Natural killer cell (primary cell): ENCODE measurements at regions not wholly inside any gene's neighbourhood (a gene's known extent, or its start where the extent isn't known, plus 50 kb on each side); places are given as distances from the start of the nearest gene placed in this dataset.

ENCODE experiments used
- ATAC-seq, 3 donors: fragments of 150-1000 bp in 2 of 3; fragments of 200-7000 bp in 1 of 3; cut with Tn5 transposase; 1 replicate in 1 of 3; 2 replicates in 2 of 3; pipeline ENCODE4 v1.10.0; 2021; ENCODE audit warnings: mild to moderate bottlenecking in 2 of 3, moderate library complexity in 2 of 3
- DNase-seq, 2 donors: peaks; one replicate each; pipeline versions ENCODE4 v3.0.0 to v3.0.0-alpha.2; 2013 to 2021; ENCODE audit warnings: mixed read lengths in 1 of 2
- H3K27ac ChIP-seq: one replicate; pipeline ENCODE4 v1.5.1; 2013; ENCODE audit warnings: mild to moderate bottlenecking, low read length
- H3K27me3 ChIP-seq: one replicate; pipeline ENCODE4 v1.6.1; 2013; ENCODE audit warnings: low read length; ENCODE audit not compliant: control insufficient read depth, insufficient read depth
- H3K36me3 ChIP-seq: one replicate; pipeline ENCODE4 v1.6.1; 2013; ENCODE audit warnings: low read length; ENCODE audit not compliant: control insufficient read depth, insufficient read depth
- H3K4me1 ChIP-seq: one replicate; pipeline ENCODE4 v1.6.1; 2013; ENCODE audit warnings: low read length; ENCODE audit not compliant: control insufficient read depth, insufficient read depth
- H3K4me3 ChIP-seq: one replicate; pipeline ENCODE4 v1.5.1; 2013; ENCODE audit warnings: low read length
- H3K9me3 ChIP-seq: one replicate; pipeline ENCODE4 v1.6.1; 2013; ENCODE audit warnings: low read length; ENCODE audit not compliant: control insufficient read depth, insufficient read depth
- H3K27ac Mint-ChIP-seq, 2 donors: one replicate each; pipeline ENCODE4 v1.8.0; 2022; ENCODE audit warnings: mild to moderate bottlenecking in 2 of 2, mixed read lengths in 2 of 2, moderate library complexity in 1 of 2
- H3K27me3 Mint-ChIP-seq, 2 donors: one replicate each; pipeline ENCODE4 v1.8.0; 2022; ENCODE audit warnings: low read depth in 2 of 2, mixed read lengths in 2 of 2
- H3K36me3 Mint-ChIP-seq: one replicate; pipeline ENCODE4 v1.8.0; 2022; ENCODE audit warnings: mixed read lengths
- H3K4me1 Mint-ChIP-seq, 2 donors: one replicate each; pipeline ENCODE4 v1.8.0; 2022; ENCODE audit warnings: mixed read lengths in 2 of 2
- H3K4me3 Mint-ChIP-seq: one replicate; pipeline ENCODE4 v1.8.0; 2022; ENCODE audit warnings: mild to moderate bottlenecking, moderate library complexity, mixed read lengths
- H3K9me3 Mint-ChIP-seq, 2 donors: one replicate each; pipeline ENCODE4 v1.8.0; 2022; ENCODE audit warnings: mixed read lengths in 2 of 2
- WGBS: methylation state at CpG from one replicate; pipeline ENCODE4 v1.1.7; 2013; ENCODE audit warnings: missing lambda C conversion rate; ENCODE audit not compliant: insufficient coverage; 5-methylcytosine and 5-hydroxymethylcytosine counted together
- intact Hi-C: fragments of 100-400 bp; cut with micrococcal nuclease; formaldehyde crosslinking; loops from one replicate; pipeline ENCODE4 v1.14.2; 2022
- TF ChIP-seq, protein P1 (sequence below): fragments of 200-600 bp; IDR thresholded peaks from one replicate; pipeline ENCODE4 v1.8.0; 2022; ENCODE audit warnings: antibody characterized with exemption

DNA sequence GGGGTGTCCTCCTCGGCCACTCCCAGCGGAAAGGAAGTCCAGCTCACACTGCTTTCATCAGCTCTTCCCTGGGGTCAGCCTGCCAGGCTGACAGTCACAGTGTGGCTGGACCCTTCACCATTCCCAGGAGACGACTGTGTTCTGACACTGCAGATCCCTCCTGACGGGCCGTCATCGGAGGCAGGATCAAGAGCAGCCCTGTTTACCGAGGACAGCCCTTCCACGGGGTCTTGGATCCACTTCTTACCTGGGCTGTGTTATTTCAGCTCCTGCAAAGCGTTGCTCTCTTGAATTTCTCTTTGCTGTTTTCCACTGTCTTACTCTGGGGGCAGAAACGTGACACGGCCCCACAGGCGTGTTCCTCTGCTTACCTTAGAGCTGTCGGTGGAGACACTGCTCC, 149.9 kb upstream of the SOX1 start:
- Histone ChIP-seq H3K4me3 (no peak overlapping the region), H3K9me3 (no peaks in the 10 kb centered on the region), H3K36me3 (no peaks in the 10 kb centered on the region), H3K27ac (no peak overlapping the region), H3K4me1 (no peaks in the 10 kb centered on the region), H3K27me3 (no peaks in the 10 kb centered on the region)
- H3K36me3 Mint-ChIP-seq: no peaks in the 10 kb centered on the region
- intact Hi-C loops: no loop called here
- no peaks in the 10 kb centered on the region for H3K4me1 Mint-ChIP-seq
- WGBS: 83% methylated on average over 13 of the region's 13 CpGs
- DNase-seq (no peak), ATAC-seq (no peak)
- H3K4me3 Mint-ChIP-seq: no peak overlapping the region
- H3K9me3 Mint-ChIP-seq: no peaks in the 10 kb centered on the region
- TF ChIP-seq, protein P1, sequence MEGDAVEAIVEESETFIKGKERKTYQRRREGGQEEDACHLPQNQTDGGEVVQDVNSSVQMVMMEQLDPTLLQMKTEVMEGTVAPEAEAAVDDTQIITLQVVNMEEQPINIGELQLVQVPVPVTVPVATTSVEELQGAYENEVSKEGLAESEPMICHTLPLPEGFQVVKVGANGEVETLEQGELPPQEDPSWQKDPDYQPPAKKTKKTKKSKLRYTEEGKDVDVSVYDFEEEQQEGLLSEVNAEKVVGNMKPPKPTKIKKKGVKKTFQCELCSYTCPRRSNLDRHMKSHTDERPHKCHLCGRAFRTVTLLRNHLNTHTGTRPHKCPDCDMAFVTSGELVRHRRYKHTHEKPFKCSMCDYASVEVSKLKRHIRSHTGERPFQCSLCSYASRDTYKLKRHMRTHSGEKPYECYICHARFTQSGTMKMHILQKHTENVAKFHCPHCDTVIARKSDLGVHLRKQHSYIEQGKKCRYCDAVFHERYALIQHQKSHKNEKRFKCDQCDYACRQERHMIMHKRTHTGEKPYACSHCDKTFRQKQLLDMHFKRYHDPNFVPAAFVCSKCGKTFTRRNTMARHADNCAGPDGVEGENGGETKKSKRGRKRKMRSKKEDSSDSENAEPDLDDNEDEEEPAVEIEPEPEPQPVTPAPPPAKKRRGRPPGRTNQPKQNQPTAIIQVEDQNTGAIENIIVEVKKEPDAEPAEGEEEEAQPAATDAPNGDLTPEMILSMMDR: no peak
- H3K27me3 Mint-ChIP-seq: peaks cover 2 to 7% of the 10 kb centered on the region in 2 donors
- H3K27ac Mint-ChIP-seq: no peak overlapping the region

DNA sequence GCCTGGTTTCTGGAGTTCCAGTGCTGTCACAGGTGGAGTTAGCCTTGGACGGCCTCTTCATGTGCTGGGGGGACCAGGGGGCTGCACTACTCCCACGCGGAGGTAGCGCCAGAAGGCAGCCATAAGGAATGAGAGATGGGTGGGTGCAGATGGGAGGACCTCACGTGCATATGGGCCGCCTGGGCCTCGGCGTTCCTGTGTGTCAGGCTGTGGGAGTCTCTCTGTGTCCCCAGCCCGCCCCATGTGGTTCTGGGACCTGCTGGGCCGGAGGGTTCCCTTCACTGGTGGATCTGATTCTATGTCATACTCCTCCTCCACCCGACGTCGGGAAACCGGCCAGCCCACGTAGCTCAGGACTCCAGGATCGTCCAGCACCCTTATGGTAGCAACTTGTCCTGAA, 149.0 kb upstream of the SOX1 start:
- Histone ChIP-seq H3K9me3 (no peaks in the 10 kb centered on the region), H3K27ac (no peak overlapping the region), H3K27me3 (no peaks in the 10 kb centered on the region), H3K36me3 (no peaks in the 10 kb centered on the region), H3K4me3 (no peak overlapping the region), H3K4me1 (no peaks in the 10 kb centered on the region)
- intact Hi-C loops: no loop called here
- Mint-ChIP-seq H3K27ac (no peak overlapping the region), H3K4me3 (no peak overlapping the region), H3K36me3 (no peaks in the 10 kb centered on the region), H3K9me3 (no peaks in the 10 kb centered on the region), H3K4me1 (no peaks in the 10 kb centered on the region), H3K27me3 (peaks cover 2 to 15% of the 10 kb centered on the region in 2 donors)
- no peak for ATAC-seq
- WGBS: 81% methylated on average over 16 of the region's 16 CpGs
- DNase-seq: no peak
- TF ChIP-seq, protein P1: no peak

DNA sequence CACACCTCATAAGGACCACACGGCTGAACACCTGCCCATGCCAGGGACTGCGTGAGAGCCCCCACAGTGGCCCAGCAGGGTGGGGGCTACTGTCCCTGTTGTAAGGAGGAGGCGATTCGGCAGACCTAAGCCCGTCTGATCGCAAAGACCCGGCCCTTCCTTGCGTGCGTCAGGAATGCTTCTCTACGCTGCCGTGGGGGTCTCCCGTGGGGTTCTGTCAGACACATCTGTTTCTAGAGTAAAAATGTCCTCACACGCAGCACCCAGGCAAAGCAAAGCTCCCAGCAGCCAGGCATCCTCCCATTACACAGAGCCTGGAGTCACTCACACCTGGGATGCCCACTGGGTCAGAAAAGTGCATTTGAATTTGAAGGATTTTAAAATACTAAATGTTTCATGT, 147.7 kb upstream of the SOX1 start:
- 90% methylated on average over 13 of the region's 13 CpGs for WGBS
- H3K4me3 ChIP-seq: no peak overlapping the region
- H3K27me3 ChIP-seq: no peaks in the 10 kb centered on the region
- intact Hi-C loops: no loop called here
- H3K27me3 Mint-ChIP-seq: peaks cover 2 to 16% of the 10 kb centered on the region in 2 donors
- no peaks in the 10 kb centered on the region for H3K36me3 Mint-ChIP-seq
- TF ChIP-seq, protein P1: no peak
- H3K4me1 ChIP-seq: no peaks in the 10 kb centered on the region
- H3K9me3 ChIP-seq: no peaks in the 10 kb centered on the region
- DNase-seq (no peak), ATAC-seq (no peak)
- H3K4me1 Mint-ChIP-seq: no peaks in the 10 kb centered on the region
- H3K36me3 ChIP-seq: no peaks in the 10 kb centered on the region
- H3K9me3 Mint-ChIP-seq: no peaks in the 10 kb centered on the region
- H3K27ac Mint-ChIP-seq: no peak overlapping the region
- no peak overlapping the region for H3K27ac ChIP-seq
- no peak overlapping the region for H3K4me3 Mint-ChIP-seq

DNA sequence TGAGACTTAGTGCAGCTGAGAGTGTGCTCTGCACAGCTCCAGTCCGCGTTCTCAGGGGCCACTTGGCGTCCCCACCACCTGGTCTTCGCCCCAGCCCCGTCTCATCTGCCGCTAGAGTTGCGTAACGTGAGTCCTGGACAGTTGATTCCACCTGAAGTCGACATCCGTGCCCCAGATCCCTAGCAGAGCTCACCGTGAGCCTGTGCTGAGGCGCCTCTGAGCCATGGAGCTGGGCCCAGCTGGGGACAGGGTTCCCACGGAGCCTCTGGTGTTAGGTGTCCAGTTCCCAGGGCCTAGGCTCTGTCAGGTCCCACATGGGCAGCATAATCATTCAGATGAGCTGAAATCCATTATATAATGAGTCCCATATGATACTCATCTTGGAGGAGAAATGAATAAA, 147.1 kb upstream of the SOX1 start:
- no peaks in the 10 kb centered on the region for H3K4me1 Mint-ChIP-seq
- intact Hi-C loops: no loop called here
- H3K27me3 Mint-ChIP-seq: peaks cover 2 to 16% of the 10 kb centered on the region in 2 donors
- no peaks in the 10 kb centered on the region for H3K36me3 Mint-ChIP-seq
- Histone ChIP-seq H3K9me3 (no peaks in the 10 kb centered on the region), H3K4me3 (no peak overlapping the region), H3K4me1 (no peaks in the 10 kb centered on the region), H3K36me3 (no peaks in the 10 kb centered on the region), H3K27me3 (no peaks in the 10 kb centered on the region), H3K27ac (no peak overlapping the region)
- H3K4me3 Mint-ChIP-seq: no peak overlapping the region
- TF ChIP-seq, protein P1: no peak
- DNase-seq: no peak
- no peak for ATAC-seq
- 83% methylated on average over 13 of the region's 13 CpGs for WGBS
- H3K27ac Mint-ChIP-seq: no peak overlapping the region
- H3K9me3 Mint-ChIP-seq: no peaks in the 10 kb centered on the region
